T-helper 2 cell treated with Interferon-gamma antibody and Interleukin-4, amounts not matched to agents 5 μg/mL and 100 μg/mL, for 36 hours (primary cell): ENCODE measurements at regions not wholly inside any gene's neighbourhood (a gene's known extent, or its start where the extent isn't known, plus 50 kb on each side); places are given as distances from the start of the nearest gene placed in this dataset.

Experiments used
- DNase-seq: peaks from one replicate; pipeline ENCODE4 v3.0.0; 2021; ENCODE audit warnings: low spot score
- H3K27ac Mint-ChIP-seq: one replicate; pipeline ENCODE4 v1.8.0; 2021; ENCODE audit warnings: mild to moderate bottlenecking, mixed read lengths
- H3K27me3 Mint-ChIP-seq: one replicate; pipeline ENCODE4 v1.8.0; 2021; ENCODE audit warnings: low read depth, mixed read lengths
- H3K36me3 Mint-ChIP-seq: one replicate; pipeline ENCODE4 v1.8.0; 2021; ENCODE audit warnings: low read depth, mixed read lengths
- H3K4me1 Mint-ChIP-seq: one replicate; pipeline ENCODE4 v1.8.0; 2021; ENCODE audit warnings: low read depth, mixed read lengths
- H3K4me3 Mint-ChIP-seq: one replicate; pipeline ENCODE4 v1.8.0; 2022; ENCODE audit warnings: mild to moderate bottlenecking, moderate library complexity, mixed read lengths
- H3K9me3 Mint-ChIP-seq: one replicate; pipeline ENCODE4 v1.8.0; 2021; ENCODE audit warnings: mixed read lengths

GRCh38 chr9:79104951-79105350, 466.8 kb upstream of the TLE4 start:
- H3K27me3 Mint-ChIP-seq = no peaks in the 10 kb centered on the region
- no peak overlapping the region for H3K4me3 Mint-ChIP-seq
- no peaks in the 10 kb centered on the region for H3K4me1 Mint-ChIP-seq
- DNase-seq = no peak
- no peak overlapping the region for H3K27ac Mint-ChIP-seq
- H3K36me3 Mint-ChIP-seq = no peaks in the 10 kb centered on the region
- H3K9me3 Mint-ChIP-seq = peaks cover 21% of the 10 kb centered on the region

- Mint-ChIP-seq H3K4me1 (no peaks in the 10 kb centered on the region), H3K27ac (no peak overlapping the region), H3K4me3 (no peak overlapping the region), H3K27me3 (no peaks in the 10 kb centered on the region), H3K36me3 (no peaks in the 10 kb centered on the region), H3K9me3 (peaks cover 21% of the 10 kb centered on the region)
- DNase-seq = no peak
Observed at GRCh38 chr9:79107911-79108676, 463.7 kb upstream of the TLE4 start.

GRCh38 chr9:79111653-79112052, 460.1 kb upstream of the TLE4 start:
- Mint-ChIP-seq H3K9me3 (peaks cover 13% of the 10 kb centered on the region), H3K27me3 (no peaks in the 10 kb centered on the region), H3K4me3 (no peak overlapping the region), H3K36me3 (no peaks in the 10 kb centered on the region), H3K4me1 (no peaks in the 10 kb centered on the region), H3K27ac (no peak overlapping the region)
- no peak for DNase-seq

GRCh38 chr9:79115176-79115575, 456.6 kb upstream of the TLE4 start:
- Mint-ChIP-seq H3K4me3 (no peak overlapping the region), H3K4me1 (no peaks in the 10 kb centered on the region), H3K36me3 (no peaks in the 10 kb centered on the region), H3K27ac (no peak overlapping the region), H3K27me3 (no peaks in the 10 kb centered on the region), H3K9me3 (no peaks in the 10 kb centered on the region)
- DNase-seq = no peak

- no peak for DNase-seq
- Mint-ChIP-seq H3K4me3 (no peak overlapping the region), H3K27ac (no peak overlapping the region), H3K27me3 (no peaks in the 10 kb centered on the region), H3K36me3 (no peaks in the 10 kb centered on the region), H3K4me1 (no peaks in the 10 kb centered on the region), H3K9me3 (no peaks in the 10 kb centered on the region)
Observed at GRCh38 chr9:79116041-79116440, 455.7 kb upstream of the TLE4 start.

GRCh38 chr9:79116709-79117108, 455.1 kb upstream of the TLE4 start:
- Mint-ChIP-seq H3K36me3 (no peaks in the 10 kb centered on the region), H3K27me3 (no peaks in the 10 kb centered on the region), H3K4me1 (no peaks in the 10 kb centered on the region)

GRCh38 chr9:79120533-79120932, 451.2 kb upstream of the TLE4 start:
- no peaks in the 10 kb centered on the region for H3K9me3 Mint-ChIP-seq
- H3K27ac Mint-ChIP-seq = no peak overlapping the region
- no peaks in the 10 kb centered on the region for H3K4me1 Mint-ChIP-seq
- H3K36me3 Mint-ChIP-seq = no peaks in the 10 kb centered on the region
- no peak for DNase-seq
- H3K27me3 Mint-ChIP-seq = no peaks in the 10 kb centered on the region
- no peak overlapping the region for H3K4me3 Mint-ChIP-seq

More at GRCh38 chr9:79116709-79117108, 455.1 kb upstream of the TLE4 start:
- H3K4me3 Mint-ChIP-seq = no peak overlapping the region
- no peak overlapping the region for H3K27ac Mint-ChIP-seq
- no peaks in the 10 kb centered on the region for H3K9me3 Mint-ChIP-seq
- DNase-seq = no peak

GRCh38 chr9:79120941-79121340, 450.8 kb upstream of the TLE4 start:
- H3K4me1 Mint-ChIP-seq = no peaks in the 10 kb centered on the region
- no peaks in the 10 kb centered on the region for H3K36me3 Mint-ChIP-seq
- no peak overlapping the region for H3K27ac Mint-ChIP-seq
- H3K9me3 Mint-ChIP-seq = no peaks in the 10 kb centered on the region
- no peak overlapping the region for H3K4me3 Mint-ChIP-seq
- DNase-seq = no peak
- no peaks in the 10 kb centered on the region for H3K27me3 Mint-ChIP-seq

GRCh38 chr9:79123415-79123814, 448.4 kb upstream of the TLE4 start:
- H3K27me3 Mint-ChIP-seq = no peaks in the 10 kb centered on the region
- H3K4me1 Mint-ChIP-seq = no peaks in the 10 kb centered on the region
- no peaks in the 10 kb centered on the region for H3K9me3 Mint-ChIP-seq
- no peak overlapping the region for H3K4me3 Mint-ChIP-seq
- no peak for DNase-seq
- H3K36me3 Mint-ChIP-seq = no peaks in the 10 kb centered on the region
- no peak overlapping the region for H3K27ac Mint-ChIP-seq

GRCh38 chr9:79127661-79128060, 444.1 kb upstream of the TLE4 start:
- no peak for DNase-seq
- Mint-ChIP-seq H3K27ac (no peak overlapping the region), H3K36me3 (no peaks in the 10 kb centered on the region), H3K4me1 (no peaks in the 10 kb centered on the region), H3K9me3 (no peaks in the 10 kb centered on the region), H3K27me3 (no peaks in the 10 kb centered on the region), H3K4me3 (no peak overlapping the region)

GRCh38 chr9:79129865-79130480, 441.8 kb upstream of the TLE4 start:
- no peak for DNase-seq

GRCh38 chr9:79131246-79131774, 440.5 kb upstream of the TLE4 start:
- no peak for DNase-seq
- H3K9me3 Mint-ChIP-seq = no peaks in the 10 kb centered on the region
- no peak overlapping the region for H3K27ac Mint-ChIP-seq
- no peaks in the 10 kb centered on the region for H3K4me1 Mint-ChIP-seq
- no peaks in the 10 kb centered on the region for H3K27me3 Mint-ChIP-seq
- no peaks in the 10 kb centered on the region for H3K36me3 Mint-ChIP-seq
- H3K4me3 Mint-ChIP-seq = no peak overlapping the region

More at GRCh38 chr9:79129865-79130480, 441.8 kb upstream of the TLE4 start:
- H3K4me3 Mint-ChIP-seq = no peak overlapping the region
- no peaks in the 10 kb centered on the region for H3K4me1 Mint-ChIP-seq
- no peaks in the 10 kb centered on the region for H3K9me3 Mint-ChIP-seq
- no peak overlapping the region for H3K27ac Mint-ChIP-seq
- H3K36me3 Mint-ChIP-seq = no peaks in the 10 kb centered on the region
- H3K27me3 Mint-ChIP-seq = no peaks in the 10 kb centered on the region

GRCh38 chr9:79131824-79132377, 439.9 kb upstream of the TLE4 start:
- H3K27ac Mint-ChIP-seq = no peak overlapping the region
- H3K36me3 Mint-ChIP-seq = no peaks in the 10 kb centered on the region
- H3K4me1 Mint-ChIP-seq = no peaks in the 10 kb centered on the region
- H3K9me3 Mint-ChIP-seq = no peaks in the 10 kb centered on the region
- H3K27me3 Mint-ChIP-seq = no peaks in the 10 kb centered on the region
- DNase-seq = no peak
- no peak overlapping the region for H3K4me3 Mint-ChIP-seq

- no peak overlapping the region for H3K4me3 Mint-ChIP-seq
- H3K9me3 Mint-ChIP-seq = no peaks in the 10 kb centered on the region
- no peaks in the 10 kb centered on the region for H3K4me1 Mint-ChIP-seq
- H3K27me3 Mint-ChIP-seq = no peaks in the 10 kb centered on the region
- no peak overlapping the region for H3K27ac Mint-ChIP-seq
- DNase-seq = no peak
- H3K36me3 Mint-ChIP-seq = no peaks in the 10 kb centered on the region
Observed at GRCh38 chr9:79134654-79135053, 437.1 kb upstream of the TLE4 start.
